Lung (tissue), 11 donors: ENCODE measurements at regions not wholly inside any gene's neighbourhood (a gene's known extent, or its start where the extent isn't known, plus 50 kb on each side); places are given as distances from the start of the nearest gene placed in this dataset.
A peak's percentile ranks its signal among the peaks of the same experiment; 100 is the strongest.

Experiments used
- ATAC-seq: fragments of 200-7000 bp; cut with Tn5 transposase; one replicate; pipeline ENCODE4 v1.9.1; 2020; ENCODE audit warnings: moderate number of reproducible peaks; ENCODE audit not compliant: insufficient read depth, low FRiP score
- DNase-seq, 3 donors: peaks; one replicate each; pipeline ENCODE4 v3.0.0-alpha.2; 2013 to 2017
- H3K27ac ChIP-seq, 2 donors: one replicate each; pipeline ENCODE4 v1.5.1; 2013; ENCODE audit warnings: mild to moderate bottlenecking in 2 of 2, moderate library complexity in 2 of 2, control low read depth in 1 of 2, inconsistent platforms in 1 of 2, low read depth in 1 of 2, low read length in 1 of 2
- H3K27me3 ChIP-seq, 3 donors: one replicate each; pipeline ENCODE4 v1.5.1; 2013; ENCODE audit warnings: low read length in 2 of 3; ENCODE audit not compliant: control insufficient read depth in 3 of 3, insufficient read depth in 3 of 3
- H3K36me3 ChIP-seq, 4 donors: one replicate each; pipeline ENCODE4 v1.5.1; 2013; ENCODE audit warnings: low read length in 4 of 4, mild to moderate bottlenecking in 1 of 4, moderate library complexity in 1 of 4; ENCODE audit not compliant: control insufficient read depth in 4 of 4, insufficient read depth in 4 of 4
- H3K4me1 ChIP-seq, 5 donors: one replicate each; pipeline ENCODE4 v1.5.1; 2013; ENCODE audit warnings: low read length in 5 of 5, mild to moderate bottlenecking in 2 of 5, moderate library complexity in 1 of 5; ENCODE audit not compliant: control insufficient read depth in 5 of 5, insufficient read depth in 5 of 5
- H3K4me3 ChIP-seq: one replicate; pipeline ENCODE4 v1.5.1; 2013; ENCODE audit warnings: mild to moderate bottlenecking, control low read depth, moderate library complexity
- H3K9ac ChIP-seq, 2 donors: one replicate each; pipeline ENCODE4 v1.5.1; 2013; ENCODE audit warnings: low read length in 2 of 2, control low read depth in 1 of 2; ENCODE audit not compliant: insufficient read depth in 1 of 2
- H3K9me3 ChIP-seq, 4 donors: one replicate each; pipeline ENCODE4 v1.5.1; 2013; ENCODE audit warnings: low read length in 3 of 4, mild to moderate bottlenecking in 1 of 4, moderate library complexity in 1 of 4; ENCODE audit not compliant: control insufficient read depth in 4 of 4, insufficient read depth in 3 of 4
- WGBS, 2 donors: extraction: QIAGEN DNeasy Blood & Tissue Kit; methylation state at CpG; one replicate each; pipeline ENCODE4 v1.1.7; 2013; 5-methylcytosine and 5-hydroxymethylcytosine counted together
- TF ChIP-seq, protein P1 (sequence below): IDR thresholded peaks from 2 replicates; pipeline ENCODE4 v1.5.1; 2012; ENCODE audit warnings: mild to moderate bottlenecking; ENCODE audit errors: control extremely low read depth, extremely low read depth
- donor health status: control.
- donor health status: control.
- donor health status: Bipolar disorder and iron deficiency.
- donor health status: healthy.
- donor health status: DM: yes; HTN: yes; CAD: no.

DNA sequence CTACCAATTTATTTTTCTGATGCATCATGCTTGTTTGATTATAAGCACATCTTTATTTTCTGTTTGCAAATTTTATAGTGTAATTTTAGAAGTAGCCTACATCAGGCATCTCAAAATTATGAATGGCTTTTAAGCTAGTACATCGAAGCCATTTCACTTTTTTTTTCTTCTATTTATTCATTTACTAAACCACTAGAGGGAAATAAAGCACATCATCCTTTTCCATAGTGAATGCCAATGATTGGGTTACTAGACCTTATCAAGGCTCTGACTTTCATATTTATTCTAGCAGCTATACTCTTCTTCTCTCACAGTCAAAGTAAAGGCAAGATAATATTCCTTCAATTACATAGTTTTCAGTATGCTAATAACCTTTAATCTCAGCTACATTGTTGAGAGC is 736.4 kb upstream of the LRFN5 start:
- no peaks in the 10 kb centered on the region for H3K9me3 ChIP-seq
- ATAC-seq (no peak), DNase-seq (peak in 2 of 3 donors; percentile 1 to 3)
- no peaks in the 10 kb centered on the region for H3K27me3 ChIP-seq
- TF ChIP-seq, protein P1, sequence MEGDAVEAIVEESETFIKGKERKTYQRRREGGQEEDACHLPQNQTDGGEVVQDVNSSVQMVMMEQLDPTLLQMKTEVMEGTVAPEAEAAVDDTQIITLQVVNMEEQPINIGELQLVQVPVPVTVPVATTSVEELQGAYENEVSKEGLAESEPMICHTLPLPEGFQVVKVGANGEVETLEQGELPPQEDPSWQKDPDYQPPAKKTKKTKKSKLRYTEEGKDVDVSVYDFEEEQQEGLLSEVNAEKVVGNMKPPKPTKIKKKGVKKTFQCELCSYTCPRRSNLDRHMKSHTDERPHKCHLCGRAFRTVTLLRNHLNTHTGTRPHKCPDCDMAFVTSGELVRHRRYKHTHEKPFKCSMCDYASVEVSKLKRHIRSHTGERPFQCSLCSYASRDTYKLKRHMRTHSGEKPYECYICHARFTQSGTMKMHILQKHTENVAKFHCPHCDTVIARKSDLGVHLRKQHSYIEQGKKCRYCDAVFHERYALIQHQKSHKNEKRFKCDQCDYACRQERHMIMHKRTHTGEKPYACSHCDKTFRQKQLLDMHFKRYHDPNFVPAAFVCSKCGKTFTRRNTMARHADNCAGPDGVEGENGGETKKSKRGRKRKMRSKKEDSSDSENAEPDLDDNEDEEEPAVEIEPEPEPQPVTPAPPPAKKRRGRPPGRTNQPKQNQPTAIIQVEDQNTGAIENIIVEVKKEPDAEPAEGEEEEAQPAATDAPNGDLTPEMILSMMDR = no peak
- no peak overlapping the region for H3K27ac ChIP-seq
- no peak overlapping the region for H3K9ac ChIP-seq
- H3K4me1 ChIP-seq = no peaks in the 10 kb centered on the region
- H3K4me3 ChIP-seq = no peak overlapping the region
- no peaks in the 10 kb centered on the region for H3K36me3 ChIP-seq
- 47 to 68% methylated on average over 1 of the region's 1 CpG for WGBS, 2 donors

DNA sequence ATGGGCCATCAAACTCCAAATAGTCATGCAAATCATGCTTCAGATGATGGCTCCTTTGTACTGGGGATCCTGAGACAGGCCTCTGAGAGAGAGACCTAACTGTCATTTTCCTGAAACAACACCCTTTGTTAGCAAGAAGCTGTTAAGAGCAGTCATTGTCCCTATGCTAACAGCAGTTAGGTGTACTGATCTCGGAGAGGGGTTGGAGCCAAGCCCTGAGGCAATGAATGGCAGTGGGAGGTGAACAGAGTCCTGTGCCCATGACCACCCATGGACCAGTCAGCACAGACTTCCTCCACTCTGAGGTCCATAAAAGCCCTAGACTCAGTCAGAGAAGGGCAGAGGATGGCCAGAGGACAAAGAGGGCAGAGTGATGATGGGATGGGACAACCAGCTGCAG is 747.6 kb upstream of the LRFN5 start:
- H3K27ac ChIP-seq = no peak overlapping the region
- H3K36me3 ChIP-seq = no peaks in the 10 kb centered on the region
- peaks cover 0 to 5% (median 2%) of the 10 kb centered on the region in 4 donors for H3K9me3 ChIP-seq
- no peaks in the 10 kb centered on the region for H3K4me1 ChIP-seq
- no peak overlapping the region for H3K4me3 ChIP-seq
- TF ChIP-seq, protein P1 = no peak
- 71 to 79% methylated on average over 1 of the region's 1 CpG for WGBS, 2 donors
- DNase-seq = no peak
- no peak overlapping the region for H3K9ac ChIP-seq
- ATAC-seq = no peak
- H3K27me3 ChIP-seq = no peaks in the 10 kb centered on the region

DNA sequence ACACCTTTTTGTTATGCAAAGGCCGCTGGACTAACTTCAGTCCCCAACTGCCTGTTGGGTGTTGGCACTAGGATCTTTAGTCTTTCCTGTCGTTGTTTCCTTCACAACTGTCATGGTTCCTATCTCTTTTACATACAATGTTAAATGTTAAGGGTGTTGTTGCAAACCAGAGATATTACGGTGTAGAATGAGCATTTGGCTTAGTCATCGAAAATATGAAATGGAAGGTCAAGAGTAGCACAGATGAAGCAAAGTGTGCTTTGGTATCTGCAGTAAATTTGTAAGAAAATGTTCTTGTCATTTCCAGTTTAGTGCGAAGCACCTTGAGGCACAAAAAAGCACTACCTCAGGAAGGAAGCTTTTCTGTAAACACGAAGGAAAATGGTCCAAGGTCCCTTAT is 751.3 kb upstream of the LRFN5 start:
- H3K36me3 ChIP-seq = no peaks in the 10 kb centered on the region
- no peak overlapping the region for H3K27ac ChIP-seq
- H3K4me1 ChIP-seq = no peaks in the 10 kb centered on the region
- TF ChIP-seq, protein P1 = no peak
- DNase-seq (no peak), ATAC-seq (no peak)
- H3K4me3 ChIP-seq = no peak overlapping the region
- H3K9me3 ChIP-seq = peaks cover 0 to 5% (median 2%) of the 10 kb centered on the region in 4 donors
- H3K9ac ChIP-seq = no peak overlapping the region
- no peaks in the 10 kb centered on the region for H3K27me3 ChIP-seq
- WGBS, 2 donors = 73 to 82% methylated on average over 6 of the region's 6 CpGs

DNA sequence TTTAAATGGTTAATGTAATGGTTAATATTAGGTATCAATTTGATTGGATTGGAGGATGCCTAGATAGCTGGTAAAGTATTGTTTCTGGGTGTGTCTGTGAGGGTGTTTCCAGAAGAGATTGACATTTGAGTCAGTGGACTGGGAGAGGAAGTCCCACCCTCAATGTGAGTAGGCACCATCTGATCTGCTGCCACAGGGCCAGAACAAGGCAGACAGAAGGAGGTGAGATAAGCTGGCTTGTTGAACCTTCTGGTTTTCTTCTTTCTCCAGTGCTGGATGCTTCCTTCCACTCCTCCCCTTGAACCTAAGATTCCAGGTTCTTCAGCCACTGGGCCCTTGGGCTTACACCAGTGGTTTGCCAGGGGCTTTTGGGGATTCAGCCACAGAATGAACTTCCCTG is 756.5 kb upstream of the LRFN5 start:
- H3K36me3 ChIP-seq = no peaks in the 10 kb centered on the region
- no peak for ATAC-seq
- DNase-seq = no peak
- no peak overlapping the region for H3K9ac ChIP-seq
- H3K27me3 ChIP-seq = no peaks in the 10 kb centered on the region
- TF ChIP-seq, protein P1 = no peak
- no peaks in the 10 kb centered on the region for H3K4me1 ChIP-seq
- no peak overlapping the region for H3K4me3 ChIP-seq
- no peaks in the 10 kb centered on the region for H3K9me3 ChIP-seq
- H3K27ac ChIP-seq = no peak overlapping the region
